GM12878 (cell line): ENCODE measurements at regions not wholly inside any gene's neighbourhood (a gene's known extent, or its start where the extent isn't known, plus 50 kb on each side); places are given as distances from the start of the nearest gene placed in this dataset.

Source experiments
- ATAC-seq: fragments of 200-7000 bp; cut with Tn5 transposase; 3 replicates; pipeline ENCODE4 v1.9.1; 2020; ENCODE audit warnings: mild to moderate bottlenecking, moderate library complexity
- BruUV-seq: library from RNA; stranded (reverse); fragments of 400-500 nt; replicated peaks from 2 replicates; lab custom pipeline; 2021; lab: Mats Ljungman, UMichigan
- CTCF ChIA-PET: fragments of 300-600 bp; sonication (Branson Sonifier 250); formaldehyde crosslinking; extraction: SDS; loops from one replicate; lab custom pipeline; 2021; ENCODE audit warnings: inconsistent platforms; lab: Yijun Ruan, JAX
- POLR2A ChIA-PET: fragments of 350-600 bp; formaldehyde crosslinking; extraction: SDS; loops from one replicate; lab custom pipeline; 2021; ENCODE audit warnings: inconsistent platforms; lab: Charles Lee
- RAD21 ChIA-PET: fragments of 300-600 bp; sonication (Branson Sonifier 250); formaldehyde crosslinking; loops from one replicate; lab custom pipeline; 2023; ENCODE audit warnings: antibody characterized with exemption; ENCODE audit not compliant: unreplicated experiment; lab: Charles Lee
- SMC1A ChIA-PET: fragments of 300-600 bp; sonication (Branson Sonifier 250); formaldehyde crosslinking; loops from one replicate; lab custom pipeline; 2023; ENCODE audit not compliant: unreplicated experiment, uncharacterized antibody; lab: Charles Lee
- DNase-seq: peaks from one replicate; pipeline ENCODE4 v3.0.0-alpha.2; 2011; ENCODE audit warnings: low read depth, low spot score
- FAIRE-seq: peaks from 3 replicates; lab custom pipeline; 2011; peaks lifted over from hg19 to GRCh38; lab: Jason Lieb, UNC
- H2AFZ ChIP-seq: 2 replicates; pipeline ENCODE4 v1.6.0; 2011; ENCODE audit warnings: low read depth, low read length, control low read depth; ENCODE audit not compliant: control insufficient read depth
- H3K27ac ChIP-seq: 2 replicates; pipeline ENCODE4 v1.5.1; 2011; ENCODE audit warnings: control low read depth; ENCODE audit not compliant: control insufficient read depth, insufficient read depth
- H3K27me3 ChIP-seq, 2 experiments: replicated peaks in 1 of 2; 2 replicates each; pipeline versions ENCODE4 v1.6.0 to v1.6.1; 2011; ENCODE audit warnings: low read length in 1 of 2; ENCODE audit not compliant: control insufficient read depth in 2 of 2, insufficient read depth in 2 of 2
- H3K36me3 ChIP-seq, 2 experiments: 2 replicates each; pipeline ENCODE4 v1.5.1; 2011; ENCODE audit warnings: low read length in 1 of 2; ENCODE audit not compliant: control insufficient read depth in 2 of 2, insufficient read depth in 2 of 2
- H3K4me1 ChIP-seq: 2 replicates; pipeline ENCODE4 v1.6.1; 2011; ENCODE audit warnings: mild to moderate bottlenecking, low read length, moderate library complexity, mixed read lengths; ENCODE audit not compliant: control insufficient read depth, insufficient read depth
- H3K4me2 ChIP-seq: 2 replicates; pipeline ENCODE4 v1.6.0; 2011; ENCODE audit warnings: control low read depth; ENCODE audit not compliant: control insufficient read depth, insufficient read depth
- H3K4me3 ChIP-seq: fragments of 200-600 bp; sonication (generic); 2 replicates; pipeline ENCODE4 v1.5.1; 2016
- H3K79me2 ChIP-seq: 2 replicates; pipeline ENCODE4 v1.6.0; 2011; ENCODE audit warnings: low read length; ENCODE audit not compliant: control insufficient read depth, insufficient read depth
- H3K9ac ChIP-seq: 2 replicates; pipeline ENCODE4 v1.8.0; 2011; ENCODE audit warnings: low read length, control low read depth, mixed read lengths; ENCODE audit not compliant: control insufficient read depth, insufficient read depth
- H3K9me3 ChIP-seq: replicated peaks from 3 replicates; pipeline ENCODE4 v1.5.1; 2011; ENCODE audit warnings: mild to moderate bottlenecking, low read length; ENCODE audit not compliant: control insufficient read depth, insufficient read depth
- H4K20me1 ChIP-seq: 2 replicates; pipeline ENCODE4 v1.6.0; 2011; ENCODE audit not compliant: control insufficient read depth, insufficient read depth
- BACH1 ChIP-seq: fragments of 450-650 bp; IDR thresholded peaks from 2 replicates; pipeline ENCODE4 v1.6.1; 2017; ENCODE audit warnings: mild to moderate bottlenecking, borderline replicate concordance
- CREB1 ChIP-seq: IDR thresholded peaks from 2 replicates; pipeline ENCODE4 v1.6.1; 2012; ENCODE audit warnings: low read depth, mild to moderate bottlenecking, inconsistent platforms
- FOS ChIP-seq: IDR thresholded peaks from 3 replicates; pipeline ENCODE4 v1.6.1; 2011; ENCODE audit warnings: borderline replicate concordance; ENCODE audit not compliant: insufficient read length; ENCODE audit errors: extremely low read depth
- GATAD2B ChIP-seq: fragments of 450-650 bp; conservative IDR thresholded peaks from 2 replicates; pipeline ENCODE4 v1.6.1; 2017; ENCODE audit warnings: low read depth, mild to moderate bottlenecking, moderate library complexity
- HDAC6 ChIP-seq: fragments of 200-600 bp; sonication (generic); IDR thresholded peaks from one replicate; pipeline ENCODE4 v1.8.0; 2017; ENCODE audit warnings: antibody characterized with exemption; ENCODE audit not compliant: unreplicated experiment
- IKZF2 ChIP-seq, 2 experiments: fragments of 450-650 bp; IDR thresholded peaks; 2 replicates each; pipeline ENCODE4 v1.6.1; 2017; ENCODE audit warnings: mild to moderate bottlenecking in 2 of 2, moderate library complexity in 2 of 2
- JUNB ChIP-seq: IDR thresholded peaks from 2 replicates; pipeline ENCODE4 v1.6.1; 2016; ENCODE audit warnings: antibody characterized with exemption, mild to moderate bottlenecking
- NRF1 ChIP-seq: conservative IDR thresholded peaks from 2 replicates; pipeline ENCODE4 v1.6.1; 2011; ENCODE audit warnings: mild to moderate bottlenecking, low read depth, low read length, improper control_type of control experiment
- PAX8 ChIP-seq: fragments of 450-650 bp; IDR thresholded peaks from 2 replicates; pipeline ENCODE4 v1.6.1; 2017; ENCODE audit warnings: mild to moderate bottlenecking, moderate library complexity
- RUNX3 ChIP-seq: IDR thresholded peaks from 2 replicates; pipeline ENCODE4 v1.6.1; 2012; ENCODE audit warnings: low read length, inconsistent platforms
- SMARCA5 ChIP-seq: fragments of 450-650 bp; IDR thresholded peaks from 2 replicates; pipeline ENCODE4 v1.6.1; 2017; ENCODE audit warnings: mild to moderate bottlenecking
- YBX1 ChIP-seq: fragments of 450-650 bp; IDR thresholded peaks from 2 replicates; pipeline ENCODE4 v1.6.1; 2016; ENCODE audit warnings: antibody characterized with exemption
- ZNF207 ChIP-seq: fragments of 450-650 bp; IDR thresholded peaks from 2 replicates; pipeline ENCODE4 v1.6.1; 2014; ENCODE audit warnings: antibody characterized with exemption, mild to moderate bottlenecking, borderline replicate concordance
- WGBS: methylation state at CpG from one replicate; pipeline ENCODE4 v1.1.6; 2016; ENCODE audit warnings: low lambda C conversion rate; ENCODE audit not compliant: insufficient replicate concordance, insufficient coverage; ENCODE audit errors: missing lambda C conversion rate; 5-methylcytosine and 5-hydroxymethylcytosine counted together
- in situ Hi-C: fragments of 300-500 bp; cut with MboI; formaldehyde crosslinking; loops from 9 replicates; pipeline ENCODE4 v1.14.3; 2018; ENCODE audit warnings: mixed read lengths
- intact Hi-C: fragments of 100-400 bp; cut with micrococcal nuclease; formaldehyde crosslinking; loops from one replicate; pipeline ENCODE4 v1.14.2; 2022; ENCODE audit not compliant: unreplicated experiment
- TF ChIP-seq, protein P1 (sequence below): fragments of 450-650 bp; formaldehyde crosslinking; IDR thresholded peaks from 2 replicates; pipeline ENCODE4 v1.4.0; 2022; ENCODE audit warnings: mild to moderate bottlenecking, moderate library complexity

DNA sequence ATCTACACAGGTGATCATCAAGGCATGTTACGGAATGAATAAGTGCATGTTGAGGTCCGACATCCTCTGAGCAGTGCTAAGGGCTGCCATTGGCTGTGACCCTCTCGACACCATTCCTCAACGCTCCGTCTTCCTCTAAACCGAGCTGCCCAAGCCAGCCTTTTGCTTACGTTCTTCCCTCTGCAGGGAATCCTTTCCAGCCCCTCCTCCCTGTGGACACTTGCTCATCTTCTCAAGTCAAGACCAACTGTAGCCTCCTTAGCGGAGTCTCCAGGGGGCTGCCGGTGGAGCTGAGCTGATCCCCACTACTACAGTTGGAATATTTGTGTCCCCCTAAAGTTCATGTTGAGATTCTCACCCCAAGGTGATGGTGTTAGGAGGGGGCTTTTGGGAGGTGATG is 781.0 kb downstream of the TBC1D22A start (continued):
- TF ChIP-seq ZNF207: no peak

- Histone ChIP-seq H3K9ac (no peak overlapping the region), H4K20me1 (no peaks in the 10 kb centered on the region), H3K4me1 (no peaks in the 10 kb centered on the region), H3K9me3 (no peaks in the 10 kb centered on the region; the same call in 2 of the 3 replicates), H3K27me3 (no peaks in the 10 kb centered on the region), H3K4me2 (no peak overlapping the region), H3K4me3 (no peak overlapping the region), H3K36me3 (no peaks in the 10 kb centered on the region), H3K27ac (no peak overlapping the region), H3K79me2 (no peaks in the 10 kb centered on the region), H2AFZ (no peak overlapping the region)
- no peak for FAIRE-seq
- ChIA-PET CTCF (no interaction called here), SMC1A (no interaction called here), POLR2A (no interaction called here), RAD21 (no interaction called here)
- no peak for TF ChIP-seq FOS
- no peak for TF ChIP-seq RUNX3
- TF ChIP-seq CREB1: no peak
- TF ChIP-seq IKZF2 (IDR thresholded peaks at IDR 0.05): no peak
- no peak for TF ChIP-seq JUNB
- TF ChIP-seq, protein P1, sequence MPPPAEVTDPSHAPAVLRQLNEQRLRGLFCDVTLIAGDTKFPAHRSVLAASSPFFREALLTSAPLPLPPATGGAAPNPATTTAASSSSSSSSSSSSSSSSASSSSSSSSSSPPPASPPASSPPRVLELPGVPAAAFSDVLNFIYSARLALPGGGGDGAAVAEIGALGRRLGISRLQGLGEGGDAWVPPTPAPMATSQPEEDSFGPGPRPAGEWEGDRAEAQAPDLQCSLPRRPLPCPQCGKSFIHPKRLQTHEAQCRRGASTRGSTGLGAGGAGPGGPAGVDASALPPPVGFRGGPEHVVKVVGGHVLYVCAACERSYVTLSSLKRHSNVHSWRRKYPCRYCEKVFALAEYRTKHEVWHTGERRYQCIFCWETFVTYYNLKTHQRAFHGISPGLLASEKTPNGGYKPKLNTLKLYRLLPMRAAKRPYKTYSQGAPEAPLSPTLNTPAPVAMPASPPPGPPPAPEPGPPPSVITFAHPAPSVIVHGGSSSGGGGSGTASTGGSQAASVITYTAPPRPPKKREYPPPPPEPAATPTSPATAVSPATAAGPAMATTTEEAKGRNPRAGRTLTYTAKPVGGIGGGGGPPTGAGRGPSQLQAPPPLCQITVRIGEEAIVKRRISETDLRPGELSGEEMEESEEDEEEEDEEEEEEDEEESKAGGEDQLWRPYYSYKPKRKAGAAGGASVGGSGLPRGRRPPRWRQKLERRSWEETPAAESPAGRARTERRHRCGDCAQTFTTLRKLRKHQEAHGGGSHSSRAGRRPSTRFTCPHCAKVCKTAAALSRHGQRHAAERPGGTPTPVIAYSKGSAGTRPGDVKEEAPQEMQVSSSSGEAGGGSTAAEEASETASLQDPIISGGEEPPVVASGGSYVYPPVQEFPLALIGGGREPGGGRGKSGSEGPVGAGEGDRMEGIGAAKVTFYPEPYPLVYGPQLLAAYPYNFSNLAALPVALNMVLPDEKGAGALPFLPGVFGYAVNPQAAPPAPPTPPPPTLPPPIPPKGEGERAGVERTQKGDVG (CRISPR knock-in tag): no peak
- TF ChIP-seq GATAD2B: no peak
- TF ChIP-seq BACH1: no peak
- no peak for TF ChIP-seq PAX8
- no peak for TF ChIP-seq SMARCA5
- TF ChIP-seq YBX1: no peak
- TF ChIP-seq NRF1: no peak
- no peak for TF ChIP-seq HDAC6
- in situ Hi-C loops (no loop called here), intact Hi-C loops (no loop called here)
- BruUV-seq: no TSS peak
- no peak for ATAC-seq
- 3% methylated on average over 3 of the region's 4 CpGs for WGBS
- DNase-seq: no peak
Measured at GRCh38 chr22:47540011-47540410, 777.6 kb downstream of the TBC1D22A start.
